ENCODE measurements at regions not wholly inside any gene's neighbourhood (a gene's known extent, or its start where the extent isn't known, plus 50 kb on each side); places are given as distances from the start of the nearest gene placed in this dataset.

DNA sequence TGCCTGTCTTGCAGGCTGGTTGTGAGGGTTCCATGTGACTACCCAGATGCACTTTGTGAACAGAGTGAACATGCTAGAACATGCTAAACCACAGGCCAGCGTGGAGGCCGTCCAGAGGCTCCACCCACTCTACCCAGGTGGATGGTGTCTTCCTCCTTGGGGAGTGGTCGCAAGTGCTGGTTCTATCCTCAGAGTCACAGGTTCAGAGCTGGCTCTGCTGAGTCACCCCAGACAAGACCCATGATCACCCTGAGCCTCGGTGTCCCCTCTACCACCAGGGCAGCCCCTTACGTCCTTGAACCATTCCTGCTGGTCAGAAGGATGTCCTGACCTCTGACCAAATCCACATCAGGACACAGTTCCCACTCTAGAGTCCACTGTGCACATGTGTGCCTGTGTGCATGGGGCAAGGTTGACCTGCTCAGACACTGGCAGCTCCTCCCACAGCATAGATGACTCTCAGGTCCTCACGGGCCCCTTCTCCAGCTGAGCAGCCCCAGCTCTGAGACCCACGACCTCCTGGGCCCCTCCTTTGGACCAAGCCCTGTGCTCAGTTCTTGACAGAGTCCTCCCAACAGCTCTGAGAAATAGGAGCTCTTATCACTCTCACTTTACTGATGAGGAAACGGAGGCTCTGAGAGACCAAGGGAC lies 391.8 kb downstream of the MATN1 start:
- no peak for TF ChIP-seq TAF1 (IDR thresholded peaks at IDR 0.05; ENCODE audit: low read depth, low read length)
- no peak for TF ChIP-seq PAX5 (IDR thresholded peaks at IDR 0.05; ENCODE audit: insufficient read depth, low read length, severe bottlenecking)
